NB4 (cell line): ENCODE measurements at regions not wholly inside any gene's neighbourhood (a gene's known extent, or its start where the extent isn't known, plus 50 kb on each side); places are given as distances from the start of the nearest gene placed in this dataset.

ENCODE experiments used
- DNase-seq: peaks from one replicate; pipeline ENCODE4 v3.0.0; 2010; ENCODE audit warnings: low read depth
- H3K4me3 ChIP-seq: one replicate; pipeline ENCODE4 v1.5.1; 2011; ENCODE audit warnings: mild to moderate bottlenecking, low read depth, low read length, moderate library complexity
- MAX ChIP-seq: IDR thresholded peaks from 2 replicates; pipeline ENCODE4 v1.6.1; 2011; ENCODE audit warnings: low read depth, low read length
- MYC ChIP-seq: IDR thresholded peaks from 2 replicates; pipeline ENCODE4 v1.6.1; 2011; ENCODE audit warnings: low read depth, low read length
- POLR2A ChIP-seq: IDR thresholded peaks from 2 replicates; pipeline ENCODE4 v1.6.1; 2011; ENCODE audit warnings: mild to moderate bottlenecking; ENCODE audit not compliant: insufficient read length; ENCODE audit errors: extremely low read depth
- TF ChIP-seq, protein P1 (sequence below): IDR thresholded peaks from one replicate; pipeline ENCODE4 v1.5.1; 2012; ENCODE audit warnings: low read depth, low read length

DNA sequence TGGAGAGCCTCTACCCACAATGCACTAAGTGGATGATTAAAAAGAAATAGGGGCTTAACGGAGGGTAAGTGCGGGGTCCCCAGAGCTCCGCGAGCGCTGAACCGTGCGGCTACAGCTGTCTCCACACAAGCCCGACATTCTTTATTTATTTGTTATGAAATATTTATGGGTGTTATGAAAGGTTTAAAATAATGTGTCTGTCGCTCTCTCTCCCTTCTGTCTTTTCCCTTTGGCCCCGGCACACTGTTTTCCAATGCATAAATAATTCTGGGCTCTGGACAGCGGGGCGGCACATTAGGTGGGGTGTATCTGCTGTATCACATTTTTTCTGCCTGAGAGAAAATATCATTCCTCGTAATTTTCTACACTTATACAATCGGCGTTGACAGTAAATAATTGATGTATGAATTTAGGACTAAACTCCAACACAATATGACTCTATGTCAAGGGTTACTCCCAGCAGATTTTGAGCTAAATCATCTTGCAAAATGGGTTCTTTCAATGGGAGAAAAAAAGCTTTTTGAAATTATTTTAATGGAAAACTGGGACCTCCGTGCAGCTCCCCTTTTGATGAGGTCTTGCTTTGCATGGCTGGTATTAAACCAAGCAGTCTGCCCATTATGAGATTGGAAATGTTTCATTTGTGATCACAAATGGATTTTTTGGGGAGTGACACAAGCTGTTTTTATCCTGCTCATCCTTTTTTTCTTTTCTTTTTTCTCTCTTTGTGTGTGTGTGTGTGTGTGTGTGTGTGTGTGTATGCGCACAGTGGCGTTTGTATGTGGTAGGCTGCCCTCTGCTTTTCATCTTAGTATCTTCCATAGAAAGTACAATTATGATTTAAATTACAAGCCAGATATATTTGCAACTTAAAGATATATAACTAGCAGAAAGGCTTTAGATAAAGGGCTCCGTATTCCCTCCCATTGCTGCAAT lies 370.6 kb upstream of the IRX4 start:
- DNase-seq: no peak
- no peak for TF ChIP-seq MAX
- no peak for TF ChIP-seq MYC
- TF ChIP-seq, protein P1, sequence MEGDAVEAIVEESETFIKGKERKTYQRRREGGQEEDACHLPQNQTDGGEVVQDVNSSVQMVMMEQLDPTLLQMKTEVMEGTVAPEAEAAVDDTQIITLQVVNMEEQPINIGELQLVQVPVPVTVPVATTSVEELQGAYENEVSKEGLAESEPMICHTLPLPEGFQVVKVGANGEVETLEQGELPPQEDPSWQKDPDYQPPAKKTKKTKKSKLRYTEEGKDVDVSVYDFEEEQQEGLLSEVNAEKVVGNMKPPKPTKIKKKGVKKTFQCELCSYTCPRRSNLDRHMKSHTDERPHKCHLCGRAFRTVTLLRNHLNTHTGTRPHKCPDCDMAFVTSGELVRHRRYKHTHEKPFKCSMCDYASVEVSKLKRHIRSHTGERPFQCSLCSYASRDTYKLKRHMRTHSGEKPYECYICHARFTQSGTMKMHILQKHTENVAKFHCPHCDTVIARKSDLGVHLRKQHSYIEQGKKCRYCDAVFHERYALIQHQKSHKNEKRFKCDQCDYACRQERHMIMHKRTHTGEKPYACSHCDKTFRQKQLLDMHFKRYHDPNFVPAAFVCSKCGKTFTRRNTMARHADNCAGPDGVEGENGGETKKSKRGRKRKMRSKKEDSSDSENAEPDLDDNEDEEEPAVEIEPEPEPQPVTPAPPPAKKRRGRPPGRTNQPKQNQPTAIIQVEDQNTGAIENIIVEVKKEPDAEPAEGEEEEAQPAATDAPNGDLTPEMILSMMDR: no peak
- TF ChIP-seq POLR2A: no peak
- no peak overlapping the region for H3K4me3 ChIP-seq

- no peak overlapping the region for H3K4me3 ChIP-seq
- DNase-seq: no peak
- TF ChIP-seq MYC (no peak), MAX (no peak), POLR2A (no peak)
- TF ChIP-seq, protein P1: no peak
These were observed 369.0 kb upstream of the IRX4 start for GRCh38 chr5:2251751-2252150.

- no peak for TF ChIP-seq MAX
- no peak for TF ChIP-seq MYC
- no peak overlapping the region for H3K4me3 ChIP-seq
- no peak for DNase-seq
These were observed 368.6 kb upstream of the IRX4 start for GRCh38 chr5:2251298-2251697.

DNA sequence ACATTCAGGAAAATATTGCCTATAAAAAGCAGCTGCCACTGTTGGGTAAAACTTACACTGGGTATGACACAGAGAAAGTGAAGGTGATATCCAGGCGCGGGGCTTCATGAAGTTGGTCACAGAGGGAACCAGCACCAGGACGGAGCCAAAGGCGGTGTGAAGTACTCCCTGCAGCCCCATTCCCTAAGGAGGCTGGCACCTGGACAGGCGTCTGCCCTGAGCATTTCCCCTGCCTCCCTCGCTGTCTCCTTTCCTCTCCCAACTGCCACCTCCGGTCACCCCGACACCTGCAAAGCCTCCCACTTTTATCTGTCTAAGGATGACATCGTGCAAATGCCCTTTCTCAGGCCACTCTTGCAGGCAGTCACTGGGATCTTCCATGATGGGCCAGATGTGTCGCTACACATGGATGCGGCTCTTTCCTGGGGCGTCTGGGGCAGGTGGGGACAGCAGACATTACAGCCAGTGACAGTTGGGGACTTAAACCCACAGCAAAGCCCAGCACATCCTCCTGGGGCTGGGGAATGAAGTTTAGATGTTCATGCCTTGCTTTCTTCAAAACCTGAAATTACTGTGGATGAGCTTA lies 367.7 kb upstream of the IRX4 start:
- no peak overlapping the region for H3K4me3 ChIP-seq
- no peak for DNase-seq
- TF ChIP-seq MYC (no peak), MAX (no peak), POLR2A (no peak)
- TF ChIP-seq, protein P1: no peak

DNA sequence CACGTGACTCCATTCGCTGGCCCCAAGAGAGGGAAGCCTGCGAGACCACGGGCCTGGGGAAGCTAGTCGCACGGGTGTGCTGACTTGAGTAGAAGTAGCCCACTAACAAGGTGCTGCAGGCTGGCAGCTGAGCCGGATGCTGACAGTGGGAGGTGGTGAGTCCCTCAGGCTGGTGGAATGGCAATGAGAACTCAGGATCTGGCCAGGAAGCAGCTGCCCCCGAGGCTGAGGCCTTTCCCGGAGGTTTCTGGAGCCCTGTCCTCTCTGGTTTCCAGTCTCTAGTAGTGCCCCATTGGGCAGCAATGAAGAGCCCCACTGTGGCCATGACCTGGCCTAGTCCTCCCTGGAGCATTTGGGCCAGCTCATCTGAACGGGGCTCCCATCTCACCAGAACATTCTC lies 366.7 kb upstream of the IRX4 start:
- DNase-seq: no peak
- no peak overlapping the region for H3K4me3 ChIP-seq
- TF ChIP-seq, protein P1: no peak
- TF ChIP-seq MYC (no peak), MAX (no peak), POLR2A (no peak)

- no peak for TF ChIP-seq MYC
- no peak for TF ChIP-seq MAX
- TF ChIP-seq, protein P1: no peak
- no peak for TF ChIP-seq POLR2A
- DNase-seq: no peak
These were observed 366.3 kb upstream of the IRX4 start for GRCh38 chr5:2249026-2249425.

More at GRCh38 chr5:2249026-2249425, 366.3 kb upstream of the IRX4 start:
- H3K4me3 ChIP-seq: no peak overlapping the region
